GM19328 (cell line): ENCODE measurements at regions not wholly inside any gene's neighbourhood (a gene's known extent, or its start where the extent isn't known, plus 50 kb on each side); places are given as distances from the start of the nearest gene placed in this dataset.

Source experiments
- ATAC-seq: cut with Tn5 transposase; IDR thresholded peaks from one replicate; pipeline ENCODE4 v1.9.1; 2021; ENCODE audit warnings: mild to moderate bottlenecking, moderate library complexity; ENCODE audit not compliant: unreplicated experiment

GRCh38 chr9:87115785-87116184, 168.5 kb upstream of the GAS1 start:
- ATAC-seq = no peak

- ATAC-seq = no peak
These were observed 169.2 kb upstream of the GAS1 start for GRCh38 chr9:87116492-87116891.

- ATAC-seq = no peak
These were observed 171.3 kb upstream of the GAS1 start for GRCh38 chr9:87118594-87118993.

- no peak for ATAC-seq
These were observed 172.1 kb upstream of the GAS1 start for GRCh38 chr9:87119328-87119881.

GRCh38 chr9:87120610-87121009, 173.3 kb upstream of the GAS1 start:
- ATAC-seq = no peak

- ATAC-seq = no peak
These were observed 175.8 kb upstream of the GAS1 start for GRCh38 chr9:87122947-87123685.

- ATAC-seq = no peak
These were observed 176.5 kb upstream of the GAS1 start for GRCh38 chr9:87123830-87124229.

GRCh38 chr9:87125819-87126218, 178.5 kb upstream of the GAS1 start:
- ATAC-seq = no peak

GRCh38 chr9:87127543-87127942, 180.2 kb upstream of the GAS1 start:
- no peak for ATAC-seq

GRCh38 chr9:87127978-87128614, 180.8 kb upstream of the GAS1 start:
- no peak for ATAC-seq

- no peak for ATAC-seq
These were observed 181.7 kb upstream of the GAS1 start for GRCh38 chr9:87128844-87129493.

GRCh38 chr9:87135074-87135473, 187.8 kb upstream of the GAS1 start:
- no peak for ATAC-seq

- ATAC-seq = no peak
These were observed 190.4 kb upstream of the GAS1 start for GRCh38 chr9:87137718-87138117.

GRCh38 chr9:87138128-87139040, 191.1 kb upstream of the GAS1 start:
- no peak for ATAC-seq

GRCh38 chr9:87139099-87139730, 191.9 kb upstream of the GAS1 start:
- ATAC-seq = no peak

- ATAC-seq = no peak
These were observed 192.8 kb upstream of the GAS1 start for GRCh38 chr9:87140142-87140541.

- no peak for ATAC-seq
These were observed 193.4 kb upstream of the GAS1 start for GRCh38 chr9:87140605-87141109.

GRCh38 chr9:87141124-87141523, 193.8 kb upstream of the GAS1 start:
- no peak for ATAC-seq

- no peak for ATAC-seq
These were observed 199.6 kb upstream of the GAS1 start for GRCh38 chr9:87146933-87147332.

- no peak for ATAC-seq
These were observed 200.5 kb upstream of the GAS1 start for GRCh38 chr9:87147839-87148238.
